ENCODE measurements at regions not wholly inside any gene's neighbourhood (a gene's known extent, or its start where the extent isn't known, plus 50 kb on each side); places are given as distances from the start of the nearest gene placed in this dataset.

- H3K9me3 Mint-ChIP-seq: no peaks in the 10 kb centered on the region
- no peak overlapping the region for H3K4me2 ChIP-seq (replicated peaks; ENCODE audit: extremely low read depth, low read length, poor library complexity, severe bottlenecking)
- H3K9me3 ChIP-seq (replicated peaks in 1 of 2; ENCODE audit: control insufficient read depth in 1 of 2, insufficient read depth in 1 of 2, low read length in 2 of 2): no peaks in the 10 kb centered on the region
- no peak overlapping the region for H3K4me3 Mint-ChIP-seq
- intact Hi-C loops (cut with micrococcal nuclease): no loop called here
- H3K27me3 ChIP-seq (ENCODE audit: control insufficient read depth in 2 of 2, insufficient read depth in 2 of 2, low read length in 2 of 2): no peaks in the 10 kb centered on the region
- no peak for TF ChIP-seq CTCF (IDR thresholded peaks at IDR 0.05)
- H3K27ac ChIP-seq (ENCODE audit: low read depth in 1 of 2, low read length in 2 of 2): no peak overlapping the region
- H3K27ac Mint-ChIP-seq: no peak overlapping the region
- no peak overlapping the region for H2AFZ ChIP-seq (ENCODE audit: insufficient read depth, low read depth, low read length, poor library complexity, severe bottlenecking)
- H4K20me1 ChIP-seq (ENCODE audit: insufficient read depth, low read length): no peaks in the 10 kb centered on the region
- peaks cover 0 to 1% of the 10 kb centered on the region in 2 donors for H3K36me3 Mint-ChIP-seq
- no peak overlapping the region for H3K9ac ChIP-seq (ENCODE audit: insufficient read depth, low read length, poor library complexity, severe bottlenecking)
- peaks cover 28 to 43% of the 10 kb centered on the region in 2 donors for H3K4me1 ChIP-seq (ENCODE audit: control insufficient read depth in 1 of 2, insufficient read depth in 2 of 2, low read length in 2 of 2)
- peaks cover 0 to 4% (median 0%) of the 10 kb centered on the region in 3 donors for H3K27me3 Mint-ChIP-seq (ENCODE audit: low read depth in 3 of 3)
- no peaks in the 10 kb centered on the region for H3K36me3 ChIP-seq (replicated peaks in 1 of 2; ENCODE audit: control insufficient read depth in 1 of 2, insufficient read depth in 2 of 2, low read length in 2 of 2)
- DNase-seq: no peak
- 100% methylated on average over 1 of the region's 4 CpGs for WGBS (ENCODE audit: insufficient coverage)
- no peaks in the 10 kb centered on the region for H3K79me2 ChIP-seq (ENCODE audit: insufficient read depth, low read length)
- H3K4me1 Mint-ChIP-seq: peaks cover 33% of the 10 kb centered on the region
- no peak overlapping the region for H3K4me3 ChIP-seq (replicated peaks in 1 of 3; ENCODE audit: low read depth in 2 of 3, low read length in 3 of 3)
These were observed 196.0 kb upstream of the BCL6 start for GRCh38 chr3:187941135-187941847.

- Histone ChIP-seq H3K4me2 (replicated peaks; ENCODE audit: extremely low read depth, low read length, poor library complexity, severe bottlenecking) (no peak overlapping the region), H3K27me3 (ENCODE audit: control insufficient read depth in 2 of 2, insufficient read depth in 2 of 2, low read length in 2 of 2) (no peaks in the 10 kb centered on the region), H3K9ac (ENCODE audit: insufficient read depth, low read length, poor library complexity, severe bottlenecking) (no peak overlapping the region), H4K20me1 (ENCODE audit: insufficient read depth, low read length) (no peaks in the 10 kb centered on the region), H2AFZ (ENCODE audit: insufficient read depth, low read depth, low read length, poor library complexity, severe bottlenecking) (no peak overlapping the region), H3K79me2 (ENCODE audit: insufficient read depth, low read length) (no peaks in the 10 kb centered on the region), H3K36me3 (replicated peaks in 1 of 2; ENCODE audit: control insufficient read depth in 1 of 2, insufficient read depth in 2 of 2, low read length in 2 of 2) (no peaks in the 10 kb centered on the region), H3K4me1 (ENCODE audit: control insufficient read depth in 1 of 2, insufficient read depth in 2 of 2, low read length in 2 of 2) (peaks cover 25 to 43% of the 10 kb centered on the region in 2 donors), H3K27ac (ENCODE audit: low read depth in 1 of 2, low read length in 2 of 2) (no peak overlapping the region), H3K9me3 (replicated peaks in 1 of 2; ENCODE audit: control insufficient read depth in 1 of 2, insufficient read depth in 1 of 2, low read length in 2 of 2) (no peaks in the 10 kb centered on the region), H3K4me3 (replicated peaks in 1 of 3; ENCODE audit: low read depth in 2 of 3, low read length in 3 of 3) (no peak overlapping the region)
- no peak for TF ChIP-seq CTCF (IDR thresholded peaks at IDR 0.05)
- DNase-seq: no peak
- Mint-ChIP-seq H3K9me3 (no peaks in the 10 kb centered on the region), H3K27me3 (ENCODE audit: low read depth in 3 of 3) (peaks cover 0 to 4% (median 0%) of the 10 kb centered on the region in 3 donors), H3K27ac (no peak overlapping the region), H3K36me3 (no peaks in the 10 kb centered on the region), H3K4me1 (peaks cover 34% of the 10 kb centered on the region), H3K4me3 (no peak overlapping the region)
- intact Hi-C loops (cut with micrococcal nuclease): no loop called here
- no CpG with 5 or more reads among the region's 2 CpGs for WGBS (ENCODE audit: insufficient coverage)
These were observed 196.6 kb upstream of the BCL6 start for GRCh38 chr3:187941848-187942194.

All from CD14-positive monocyte (primary cell).